ENCODE measurements at regions not wholly inside any gene's neighbourhood (a gene's known extent, or its start where the extent isn't known, plus 50 kb on each side); places are given as distances from the start of the nearest gene placed in this dataset.

DNA sequence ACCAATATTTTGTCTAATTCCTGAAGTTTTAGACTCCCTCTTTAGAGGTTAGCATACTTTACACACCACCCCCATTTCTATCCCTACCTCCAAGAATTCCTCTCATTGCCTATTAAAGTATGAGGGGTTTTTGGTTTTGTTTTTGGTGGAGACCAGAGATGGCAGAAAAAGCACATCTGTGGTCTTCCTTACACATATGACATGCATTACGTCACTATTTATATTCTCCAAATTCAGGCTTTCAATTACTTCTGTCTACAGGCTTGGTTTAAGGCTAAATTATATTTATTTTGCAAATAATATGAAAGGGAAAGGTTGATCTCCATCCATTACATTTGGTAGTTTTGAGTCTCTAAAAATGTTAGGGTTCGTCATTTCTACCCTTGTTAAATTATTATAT is 674.6 kb downstream of the LMO4 start:
- no peak for DNase-seq (ENCODE audit: low read depth)

DNA sequence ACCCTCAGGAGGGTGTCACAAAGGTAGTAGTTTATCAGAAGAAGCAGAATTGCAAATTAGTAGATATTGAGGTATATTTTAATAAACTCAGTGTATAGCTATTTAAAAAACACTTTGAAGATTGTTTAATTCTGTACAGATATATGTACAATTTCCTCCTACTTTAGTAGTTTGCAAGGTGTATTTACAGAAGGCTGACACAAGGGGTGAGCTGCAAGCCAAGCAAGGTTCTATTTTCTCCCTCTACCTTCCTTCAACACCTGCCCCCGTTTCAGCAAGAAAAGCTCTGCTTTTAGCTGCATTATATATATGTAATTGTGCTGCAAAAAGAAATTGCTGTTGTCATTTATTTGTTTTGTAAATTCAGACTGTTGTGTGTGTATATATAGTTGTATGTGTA is 674.2 kb upstream of the PKN2 start:
- DNase-seq (ENCODE audit: low read depth), result no peak

DNA sequence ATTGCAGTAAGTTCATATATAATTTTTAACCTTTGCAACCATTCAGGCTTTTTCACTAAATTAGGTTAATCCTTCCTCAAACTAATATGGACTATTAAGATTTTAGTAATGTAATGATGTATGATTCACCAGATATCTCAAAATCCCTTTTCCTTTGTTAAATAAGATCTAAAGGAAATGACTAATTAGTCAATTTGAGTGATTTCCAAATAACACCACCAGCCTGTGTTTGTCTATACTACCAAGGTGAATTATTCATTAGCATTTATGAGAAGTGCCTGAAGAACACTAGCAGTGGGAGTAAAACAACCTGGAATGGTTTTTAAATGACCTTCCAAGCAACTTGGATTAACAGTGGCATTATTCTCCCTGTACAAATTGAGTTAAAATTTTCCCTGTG is 670.6 kb upstream of the PKN2 start:
- DNase-seq (ENCODE audit: low read depth), result no peak

DNA sequence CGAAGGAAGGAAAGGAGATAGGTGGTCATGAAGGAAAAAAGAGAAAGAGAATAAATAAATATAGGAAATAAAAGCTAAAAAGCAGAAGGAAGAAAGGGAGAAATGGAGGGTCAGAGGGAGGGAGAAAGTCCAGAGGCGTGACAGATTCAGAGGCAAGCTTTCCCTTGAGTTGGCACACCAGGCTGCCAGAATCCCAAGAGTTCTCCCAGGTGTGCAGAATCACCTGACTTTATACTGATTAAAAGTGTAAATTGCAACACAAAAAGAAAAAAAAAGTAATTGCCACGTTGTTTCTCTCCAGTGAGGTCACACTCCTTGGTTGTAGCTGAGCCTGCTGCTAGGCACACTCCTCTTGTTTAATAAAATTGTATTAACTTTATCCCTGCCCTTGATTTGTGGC is 669.9 kb upstream of the PKN2 start:
- no peak for DNase-seq (ENCODE audit: low read depth)

DNA sequence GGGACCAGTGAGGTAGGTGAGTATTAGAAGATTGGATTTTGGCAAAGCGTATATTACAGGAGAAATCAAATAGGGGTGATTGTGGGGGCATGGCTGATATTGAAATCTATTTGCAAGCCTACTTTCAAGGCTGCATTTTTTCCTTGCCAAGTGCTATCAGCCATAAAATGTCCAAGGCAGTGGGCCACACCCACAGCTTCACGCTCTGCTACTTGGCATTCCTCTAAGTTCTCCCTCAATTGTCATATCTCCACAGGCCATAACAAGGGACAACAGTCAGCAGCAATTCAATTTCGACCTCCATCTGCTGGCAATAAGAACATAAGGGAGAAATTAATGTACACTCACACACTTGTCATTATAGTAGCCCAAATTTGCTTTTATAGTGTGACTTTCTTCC is 667.1 kb upstream of the PKN2 start:
- DNase-seq (ENCODE audit: low read depth), result no peak

DNA sequence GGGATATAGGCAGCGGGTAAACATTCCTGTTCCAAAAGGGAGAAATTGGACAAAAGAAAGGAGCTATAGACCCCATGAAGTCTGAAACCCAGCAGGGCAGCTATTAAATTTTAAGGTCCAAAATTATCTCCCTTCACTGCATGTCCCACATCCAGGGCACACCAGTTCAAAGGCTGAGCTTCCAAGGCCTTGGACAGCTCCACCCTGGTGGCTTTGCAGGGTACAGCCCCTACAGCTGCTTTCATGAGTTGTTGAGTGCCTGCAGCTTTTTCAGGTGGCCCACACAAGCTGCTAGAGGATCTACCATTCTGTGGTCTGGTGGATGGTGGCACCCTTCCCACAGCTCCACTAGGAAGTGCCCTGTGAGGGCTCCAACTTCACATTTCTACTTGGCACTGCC is 662.5 kb upstream of the PKN2 start:
- no peak for DNase-seq (ENCODE audit: low read depth)

DNA sequence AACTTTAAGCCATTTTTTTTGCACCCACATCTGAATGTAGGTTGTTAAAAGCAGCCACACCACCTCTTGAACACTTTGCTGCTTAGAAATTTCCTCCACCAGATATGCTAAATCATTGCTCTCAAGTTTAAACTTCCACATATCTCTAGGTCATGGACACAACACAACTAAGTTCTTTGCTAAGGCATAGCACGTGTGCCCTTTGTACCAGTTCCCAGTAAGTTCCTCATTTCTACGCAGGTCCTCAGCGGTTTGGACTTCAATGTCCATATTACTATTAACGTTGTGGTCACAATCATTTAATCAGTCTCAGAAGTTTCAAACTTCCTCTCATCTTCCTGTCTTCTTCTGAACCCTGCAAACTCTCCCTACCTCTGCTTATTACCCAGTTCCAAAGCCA is 661.6 kb upstream of the PKN2 start:
- no peak for DNase-seq (ENCODE audit: low read depth)

DNA sequence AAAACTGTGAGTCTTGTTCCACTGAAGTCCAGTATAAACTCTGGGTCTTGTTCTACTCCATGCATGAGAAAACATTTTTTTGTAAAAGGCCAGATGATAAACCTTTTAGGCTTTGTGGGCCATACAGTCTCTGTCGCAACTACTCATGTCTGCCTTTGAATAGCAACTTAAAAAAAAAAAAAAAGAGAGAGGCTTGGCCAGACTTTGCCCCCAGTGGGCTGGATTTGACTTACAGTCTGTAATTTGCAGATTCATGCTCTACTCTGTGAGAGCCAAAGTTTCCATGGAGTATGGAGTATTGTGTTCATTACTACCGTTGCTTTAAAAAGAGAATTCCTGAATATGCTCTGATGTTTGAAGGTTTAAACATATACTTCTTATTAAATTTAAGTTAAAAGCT is 654.9 kb upstream of the PKN2 start:
- DNase-seq (ENCODE audit: low read depth), result no peak

DNA sequence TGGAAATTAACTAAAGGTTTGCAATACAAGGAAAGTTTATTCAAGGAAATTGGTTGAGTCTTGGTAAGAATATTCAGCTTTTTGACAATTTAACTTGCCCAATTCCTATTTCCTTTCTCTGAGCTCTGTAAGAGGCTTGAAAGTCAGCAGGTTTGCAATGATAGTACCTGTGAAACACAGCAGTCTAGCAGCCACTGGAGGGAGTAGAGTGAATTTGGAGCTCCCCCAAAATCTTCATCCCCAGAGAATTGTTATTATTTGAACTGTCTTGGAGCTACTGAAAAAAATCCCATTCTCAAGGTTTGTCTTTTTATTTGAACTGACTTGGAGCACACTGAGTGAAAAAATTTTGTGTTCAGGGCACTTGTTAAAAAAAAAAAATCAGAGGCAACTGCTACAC is 654.2 kb upstream of the PKN2 start:
- no peak for DNase-seq (ENCODE audit: low read depth)

DNA sequence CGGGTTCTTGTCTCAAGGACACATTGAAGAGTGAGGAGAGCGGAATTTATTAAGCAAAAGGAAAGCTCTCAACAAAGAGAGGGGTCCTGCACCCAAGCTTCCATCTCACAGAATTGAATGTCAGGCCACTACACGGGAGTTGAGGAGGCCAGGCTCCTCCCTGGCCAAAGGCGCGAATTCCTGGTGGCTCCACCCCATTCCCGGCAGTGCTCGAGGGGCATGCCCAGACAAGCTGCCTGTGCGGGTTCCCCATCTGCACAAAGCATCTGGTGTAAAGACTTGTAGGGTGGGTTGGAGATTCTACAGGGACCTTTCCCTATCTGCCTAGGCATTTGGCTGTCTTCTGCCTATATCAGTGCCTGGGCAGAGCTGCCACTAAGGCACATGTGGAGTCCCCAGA is 648.5 kb upstream of the PKN2 start:
- DNase-seq (ENCODE audit: low read depth), result no peak

DNA sequence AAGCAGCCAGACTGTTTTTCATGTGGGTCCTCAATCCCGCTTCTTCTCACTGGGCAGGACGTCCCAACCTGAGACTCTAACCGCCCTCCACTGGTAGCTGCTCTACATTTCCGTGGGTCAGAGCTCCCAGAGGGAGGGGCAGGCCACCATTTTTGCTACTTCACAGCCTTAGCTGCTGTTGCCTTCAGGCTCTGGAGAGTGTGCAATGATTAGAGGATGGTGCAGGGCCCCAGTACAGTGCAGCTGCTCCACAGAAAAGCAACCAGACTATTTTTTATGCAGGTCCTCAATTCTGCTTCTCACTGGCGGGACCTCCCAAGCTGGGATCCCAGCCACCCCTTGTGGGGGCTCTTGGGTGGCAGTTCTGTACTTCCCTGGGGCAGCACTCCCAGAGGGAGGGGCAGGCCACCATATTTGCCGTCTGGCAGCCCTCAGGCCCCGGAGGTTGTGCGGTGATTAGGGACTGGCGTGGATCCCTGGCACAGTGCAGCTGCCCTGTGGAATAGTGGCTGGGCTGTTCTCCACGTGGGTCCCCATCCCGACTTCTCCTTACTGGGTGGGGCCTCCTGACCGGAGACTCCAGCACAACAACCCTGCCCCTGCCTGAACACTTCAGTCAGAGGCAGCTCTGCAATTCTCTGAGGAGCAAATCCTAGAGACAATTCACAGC is 647.6 kb upstream of the PKN2 start:
- no peak for DNase-seq (ENCODE audit: low read depth)

DNA sequence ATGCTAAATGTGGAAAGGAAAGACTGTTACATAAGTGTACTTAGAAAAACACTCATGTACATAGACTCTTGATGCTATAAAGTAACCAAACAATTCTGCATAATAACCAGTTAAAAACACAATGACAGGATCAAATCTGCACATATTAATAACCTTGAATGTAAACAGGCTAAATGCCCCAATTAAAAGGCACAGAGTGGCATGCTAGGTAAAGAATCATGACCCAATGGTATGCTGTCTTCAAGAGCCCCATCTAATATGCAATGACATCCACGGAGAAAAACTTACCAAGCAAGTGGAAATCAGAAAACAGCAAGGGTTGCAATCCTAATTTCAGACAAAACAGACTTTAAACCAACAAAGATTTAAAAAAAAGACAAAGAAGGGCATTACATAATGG is 644.8 kb upstream of the PKN2 start:
- no peak for DNase-seq (ENCODE audit: low read depth)

DNA sequence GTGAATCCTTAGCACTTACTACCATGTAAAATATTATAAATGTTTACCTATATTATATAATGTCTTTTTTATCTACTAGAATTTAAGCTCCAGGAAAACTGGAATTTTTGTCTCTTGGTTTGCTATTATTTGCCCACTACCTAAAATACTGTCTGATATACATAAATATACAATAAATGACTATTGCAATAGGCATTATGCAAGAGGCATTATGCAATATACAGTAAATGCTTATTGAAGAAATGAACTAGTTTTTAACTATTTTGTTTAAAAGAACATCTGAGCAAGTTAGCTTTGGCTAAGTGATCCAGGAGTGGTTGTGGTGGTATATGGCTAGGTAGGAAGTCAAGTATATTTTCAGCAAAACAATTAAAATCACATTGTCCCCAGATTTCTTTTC is 640.2 kb upstream of the PKN2 start:
- no peak for DNase-seq (ENCODE audit: low read depth)

DNA sequence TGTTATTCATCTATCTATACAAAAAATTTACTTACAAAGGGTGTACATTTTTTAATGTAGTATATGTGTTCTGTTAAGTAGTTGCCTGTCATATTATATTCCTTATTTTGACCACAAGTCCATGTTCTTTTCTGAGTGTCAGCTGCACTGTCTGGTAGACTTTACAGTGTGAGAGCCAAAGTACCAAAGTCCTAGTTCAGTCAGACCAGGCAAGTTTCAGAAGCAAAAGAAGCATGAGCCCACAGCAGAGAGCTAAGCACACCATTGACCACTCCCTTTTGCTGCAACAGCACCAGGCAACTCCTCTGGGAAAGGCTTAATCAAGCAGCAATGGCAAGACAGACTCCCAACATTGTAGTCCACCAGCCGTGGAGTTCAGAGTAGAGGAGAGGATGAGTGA is 631.9 kb upstream of the PKN2 start:
- no peak for DNase-seq (ENCODE audit: low read depth)

DNA sequence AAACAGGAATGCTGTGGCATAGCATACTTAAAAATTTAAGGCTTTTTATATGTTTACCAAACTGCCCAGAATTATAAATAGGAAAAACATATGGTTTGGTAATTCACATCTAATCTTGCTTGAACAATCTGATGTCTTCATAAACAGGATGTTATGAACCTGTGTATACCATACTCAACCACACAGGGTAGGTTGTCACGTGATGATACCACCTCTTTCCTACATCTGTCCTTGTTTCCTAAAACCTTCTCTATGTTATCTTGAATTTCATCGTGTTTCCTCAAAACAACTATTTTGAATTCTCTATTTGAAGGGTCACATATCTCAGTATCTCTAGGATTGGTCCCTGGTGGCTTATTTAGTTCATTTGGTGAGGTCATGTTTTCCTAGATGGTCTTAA is 631.0 kb upstream of the PKN2 start:
- no peak for DNase-seq (ENCODE audit: low read depth)

DNA sequence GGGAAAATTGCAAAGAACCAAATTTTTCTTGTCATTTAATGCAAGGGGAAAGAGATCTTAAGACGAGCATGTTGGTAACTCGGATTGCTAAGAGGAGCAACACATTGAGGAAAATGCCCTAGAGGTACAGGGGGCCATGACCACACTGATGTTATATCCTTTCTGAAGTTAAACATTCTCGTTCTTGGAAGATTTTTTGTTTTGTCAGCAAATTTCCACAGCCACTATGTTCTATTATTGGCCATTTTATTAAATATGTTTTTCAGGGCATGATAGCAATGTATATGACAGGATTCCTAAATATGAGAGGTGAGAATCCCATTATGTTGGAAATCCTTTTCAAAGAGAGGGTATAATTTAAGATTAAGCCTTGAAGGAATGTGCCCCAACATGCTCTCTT is 627.2 kb upstream of the PKN2 start:
- no peak for DNase-seq (ENCODE audit: low read depth)

DNA sequence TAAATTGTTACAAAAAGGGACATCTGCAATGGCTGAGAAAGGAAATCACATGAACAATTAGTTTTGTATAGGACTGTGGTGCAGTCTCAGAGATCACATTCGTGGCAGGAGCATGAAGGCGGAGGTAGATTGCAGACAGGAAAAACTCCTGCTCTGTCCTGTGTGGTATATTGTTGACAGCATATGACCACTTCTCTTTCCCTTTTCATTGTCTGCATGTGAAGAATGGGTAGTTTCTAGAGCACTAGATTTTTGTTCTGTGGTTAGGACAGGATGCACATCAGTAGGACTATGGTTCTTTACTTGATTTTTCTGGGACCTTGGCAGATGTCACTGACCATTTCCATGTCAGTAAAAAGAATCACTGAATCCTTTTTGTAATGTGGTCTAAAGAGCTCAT is 625.9 kb upstream of the PKN2 start:
- no peak for DNase-seq (ENCODE audit: low read depth)

DNA sequence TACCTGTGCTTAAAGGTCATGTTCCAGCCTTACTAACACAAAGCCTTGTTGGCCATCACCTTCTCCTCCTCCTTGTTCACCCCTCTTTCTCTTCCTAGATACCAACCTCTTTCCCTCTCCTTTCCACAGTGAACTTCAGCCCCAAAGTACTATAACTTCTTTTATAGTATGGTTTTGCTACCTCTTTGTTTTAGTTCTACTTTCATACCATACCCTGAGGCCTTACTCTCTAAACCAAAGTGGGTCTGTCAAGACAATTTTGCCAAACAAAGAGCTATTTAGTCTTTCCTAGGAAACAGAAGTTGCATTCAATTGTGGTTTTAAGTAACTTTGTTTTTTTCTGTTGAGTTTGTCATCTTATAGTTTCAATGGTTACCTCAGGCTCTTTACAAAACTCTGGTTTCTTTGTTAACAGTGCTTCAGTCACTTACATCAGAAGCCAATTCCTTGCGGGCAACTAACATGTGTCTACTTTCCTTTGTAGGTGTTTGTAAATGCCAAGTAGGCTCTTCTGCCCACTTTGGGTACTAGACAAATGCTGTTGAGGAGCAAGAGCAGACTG is 623.9 kb upstream of the PKN2 start:
- no peak for DNase-seq (ENCODE audit: low read depth)

DNA sequence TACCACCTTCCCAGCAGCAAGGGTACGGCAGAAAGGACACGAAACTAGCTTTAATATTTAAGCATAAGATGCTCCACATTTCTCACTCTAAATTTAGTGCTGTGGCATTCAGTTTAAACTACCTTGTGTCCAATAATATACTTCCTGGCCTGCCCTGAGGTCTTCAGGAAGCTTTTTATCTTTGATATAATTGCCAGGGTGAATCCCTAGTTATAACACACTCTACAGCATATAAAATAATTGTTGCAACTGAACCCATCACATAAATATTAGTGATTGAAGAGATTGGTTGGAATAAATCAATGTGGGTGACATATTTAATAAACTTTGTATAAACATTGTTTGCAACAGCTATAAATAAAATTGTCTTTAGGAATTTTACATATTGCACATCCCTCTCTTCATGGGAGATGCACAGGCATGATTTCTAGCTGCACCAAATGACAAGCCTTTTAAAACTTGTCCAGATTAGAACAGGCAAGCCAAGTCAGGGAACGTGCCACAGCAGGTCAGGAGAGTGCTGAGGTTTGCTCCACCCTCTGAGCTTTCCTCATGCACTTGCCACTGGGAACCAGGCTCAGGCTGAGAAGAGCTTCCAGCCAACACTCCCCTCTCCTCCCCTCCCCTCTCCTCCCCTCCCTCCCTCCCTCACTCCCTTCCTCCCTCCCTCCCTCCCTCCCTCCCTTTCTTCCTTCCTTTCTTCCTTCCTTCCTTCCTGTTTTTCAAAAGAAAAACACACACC is 623.2 kb upstream of the PKN2 start:
- no peak for DNase-seq (ENCODE audit: low read depth)

DNA sequence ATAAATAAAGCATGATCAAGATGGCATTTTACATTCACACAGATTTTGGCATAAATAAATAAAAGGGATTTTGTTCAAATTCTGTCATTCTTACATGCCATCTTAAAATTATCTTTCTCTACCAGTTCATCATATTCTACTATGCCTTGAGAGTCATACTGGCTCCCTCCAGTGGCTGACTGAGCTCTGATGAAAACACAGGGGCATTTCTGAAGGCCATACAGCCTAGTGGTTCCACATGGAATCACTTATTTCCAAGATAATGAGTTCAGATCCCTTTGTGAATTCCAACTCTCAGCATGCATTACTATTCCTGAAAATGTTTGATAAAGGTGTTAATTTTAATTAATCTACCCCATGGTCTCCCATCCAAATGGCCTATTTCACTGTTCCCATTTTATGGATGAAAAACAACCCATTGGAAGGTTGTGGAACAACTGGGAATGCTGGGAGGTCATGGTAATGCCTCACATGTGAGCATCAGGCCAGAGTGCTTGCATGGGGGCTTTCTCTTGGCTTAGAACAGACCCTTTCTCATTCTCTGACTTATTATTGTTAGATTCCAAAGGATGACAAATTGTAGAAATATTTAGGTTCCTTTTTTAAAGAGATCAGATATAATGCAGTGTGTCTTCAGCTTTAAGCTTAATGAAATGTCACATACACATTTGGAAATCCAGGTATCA is 622.4 kb upstream of the PKN2 start:
- no peak for DNase-seq (ENCODE audit: low read depth)

DNA sequence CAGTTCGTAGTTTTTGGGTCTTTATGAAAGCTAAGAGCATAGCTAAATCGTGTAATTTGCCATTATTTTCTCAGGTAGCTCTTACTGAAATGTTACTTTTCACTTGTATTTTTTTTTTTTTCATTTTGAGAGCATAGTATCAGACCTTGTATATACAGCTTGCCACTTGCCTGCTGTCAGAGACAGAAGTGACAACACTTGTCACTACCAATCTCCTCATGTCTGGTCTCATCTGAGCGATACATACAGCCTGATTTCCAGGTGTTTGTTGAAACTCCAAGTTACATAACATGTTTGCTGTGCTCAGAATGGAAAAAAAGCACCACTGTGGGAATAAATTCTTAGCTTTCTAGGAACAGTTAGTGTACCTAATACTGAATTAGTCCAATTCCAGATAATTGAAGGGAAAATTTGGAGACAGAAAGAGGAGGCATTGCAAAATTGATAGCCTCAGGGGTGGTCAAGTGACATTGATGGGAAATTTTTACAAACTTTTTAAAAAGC is 621.4 kb upstream of the PKN2 start:
- no peak for DNase-seq (ENCODE audit: low read depth)

DNA sequence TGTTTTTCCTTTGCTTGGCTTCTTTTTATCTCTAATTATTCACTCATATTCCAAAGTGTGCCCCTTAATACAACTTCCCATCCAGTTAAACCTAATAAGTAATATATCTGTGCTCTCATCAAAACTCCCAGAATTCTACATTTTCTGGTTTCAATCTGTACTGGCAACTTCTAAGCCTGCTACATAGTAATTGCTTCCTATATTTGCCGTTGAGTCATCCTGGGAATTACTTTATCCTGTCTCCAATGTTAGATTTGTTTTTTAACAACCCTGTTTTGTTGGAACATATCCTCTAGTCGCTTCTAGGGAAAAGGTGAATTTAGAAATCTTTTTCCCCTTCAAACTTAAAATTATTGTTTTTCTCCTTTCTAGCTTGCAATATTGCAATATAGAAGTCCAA is 620.5 kb upstream of the PKN2 start:
- no peak for DNase-seq (ENCODE audit: low read depth)

DNA sequence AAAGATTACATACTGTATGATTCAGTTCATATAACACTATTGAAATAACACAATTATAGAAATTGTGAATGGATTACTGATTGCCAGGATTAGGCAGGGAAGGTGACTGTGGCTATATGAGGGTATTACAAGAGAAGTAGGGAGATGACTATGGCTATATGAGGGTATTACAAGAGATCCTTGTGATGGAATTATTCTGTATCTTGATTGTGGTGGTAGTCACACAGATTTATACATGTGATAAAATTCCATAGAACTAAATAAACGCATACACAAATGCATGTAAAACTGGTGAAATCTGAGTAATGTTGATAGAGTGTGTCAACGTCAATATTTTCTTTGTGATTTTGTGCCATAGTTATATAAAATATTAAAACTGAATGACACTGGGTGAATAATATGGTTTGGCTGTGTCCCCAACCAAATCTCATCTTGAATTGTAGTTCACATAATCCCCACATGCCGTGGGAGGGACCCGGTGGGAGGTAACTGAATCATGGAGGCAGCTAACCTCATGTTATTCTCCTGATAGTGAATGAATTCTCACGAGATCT is 615.6 kb upstream of the PKN2 start:
- no peak for DNase-seq (ENCODE audit: low read depth)
